Activated CD8-positive, alpha-beta T cell treated with anti-CD3 and anti-CD28 coated beads for 36 hours (primary cell): ENCODE measurements at regions not wholly inside any gene's neighbourhood (a gene's known extent, or its start where the extent isn't known, plus 50 kb on each side); places are given as distances from the start of the nearest gene placed in this dataset.

Experiments used
- ATAC-seq: fragments of 200-7000 bp; cut with Tn5 transposase; one replicate; pipeline ENCODE4 v1.10.0; 2021; ENCODE audit warnings: mild to moderate bottlenecking, moderate library complexity
- CTCF ChIA-PET: fragments of 350-600 bp; sonication (Branson Sonifier 250); formaldehyde crosslinking; loops from one replicate; lab custom pipeline; 2021; ENCODE audit warnings: antibody characterized with exemption; lab: Charles Lee
- POLR2A ChIA-PET: fragments of 350-600 bp; sonication (Branson Sonifier 250); formaldehyde crosslinking; loops from one replicate; lab custom pipeline; 2021; ENCODE audit warnings: antibody characterized with exemption; lab: Charles Lee
- DNase-seq: peaks from one replicate; pipeline ENCODE4 v3.0.0-alpha.2; 2020
- H3K27ac Mint-ChIP-seq: one replicate; pipeline ENCODE4 v1.8.0; 2021; ENCODE audit warnings: mild to moderate bottlenecking, mixed read lengths
- H3K27me3 Mint-ChIP-seq: one replicate; pipeline ENCODE4 v1.8.0; 2021; ENCODE audit warnings: mixed read lengths
- H3K36me3 Mint-ChIP-seq: one replicate; pipeline ENCODE4 v1.8.0; 2021; ENCODE audit warnings: low read depth, mixed read lengths
- H3K4me1 Mint-ChIP-seq: one replicate; pipeline ENCODE4 v1.8.0; 2021; ENCODE audit warnings: low read depth, mixed read lengths
- H3K4me3 Mint-ChIP-seq: one replicate; pipeline ENCODE4 v1.8.0; 2021; ENCODE audit warnings: mild to moderate bottlenecking, moderate library complexity, mixed read lengths
- H3K9me3 Mint-ChIP-seq: one replicate; pipeline ENCODE4 v1.8.0; 2021; ENCODE audit warnings: mixed read lengths
- intact Hi-C: fragments of 100-400 bp; cut with micrococcal nuclease; formaldehyde crosslinking; loops from one replicate; pipeline ENCODE4 v1.10.0; 2022
- TF ChIP-seq, protein P1 (sequence below): fragments of 200-600 bp; IDR thresholded peaks from one replicate; pipeline ENCODE4 v1.8.0; 2022; ENCODE audit warnings: antibody characterized with exemption, mild to moderate bottlenecking

DNA sequence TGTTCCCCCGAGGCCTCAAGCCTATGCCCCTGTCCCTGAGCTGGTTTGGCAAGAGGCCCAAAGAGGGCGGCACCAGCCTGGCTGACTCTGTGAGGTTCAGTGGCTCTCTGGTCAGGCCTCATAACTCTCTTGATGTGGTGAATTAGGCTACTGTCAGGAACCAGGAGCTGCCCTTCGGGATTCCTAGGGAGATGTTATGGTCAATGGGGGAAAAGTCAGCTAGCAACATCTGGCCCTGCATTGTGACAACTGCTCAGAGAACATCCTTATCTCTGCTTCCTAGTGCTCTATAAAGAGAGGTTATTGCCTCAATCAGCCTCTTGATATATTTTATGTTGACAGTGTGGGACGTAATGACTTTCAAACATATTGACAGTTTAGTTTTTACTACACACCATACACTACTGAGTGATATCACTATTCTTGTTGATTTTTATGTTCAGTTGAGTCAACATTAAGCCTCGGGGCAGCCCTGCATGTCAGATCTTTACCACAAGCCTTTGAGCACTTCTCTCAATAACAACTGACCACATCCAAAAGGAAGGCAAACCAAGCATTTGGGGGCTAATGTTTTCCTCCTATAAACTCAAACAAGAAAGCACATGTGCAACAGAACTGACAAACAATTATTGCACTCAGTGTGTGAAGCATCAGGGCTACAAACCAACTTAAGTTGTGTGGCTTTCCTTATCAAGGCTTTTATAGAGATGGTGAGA lies 448.3 kb upstream of the SLC14A2 start:
- CTCF ChIA-PET = no interaction called here
- ATAC-seq (no peak), DNase-seq (no peak)
- H3K9me3 Mint-ChIP-seq = no peaks in the 10 kb centered on the region
- no peak overlapping the region for H3K4me3 Mint-ChIP-seq
- no peak overlapping the region for H3K27ac Mint-ChIP-seq
- intact Hi-C loops = no loop called here
- POLR2A ChIA-PET = no interaction called here
- no peaks in the 10 kb centered on the region for H3K4me1 Mint-ChIP-seq
- H3K27me3 Mint-ChIP-seq = no peaks in the 10 kb centered on the region
- H3K36me3 Mint-ChIP-seq = no peaks in the 10 kb centered on the region
- TF ChIP-seq, protein P1, sequence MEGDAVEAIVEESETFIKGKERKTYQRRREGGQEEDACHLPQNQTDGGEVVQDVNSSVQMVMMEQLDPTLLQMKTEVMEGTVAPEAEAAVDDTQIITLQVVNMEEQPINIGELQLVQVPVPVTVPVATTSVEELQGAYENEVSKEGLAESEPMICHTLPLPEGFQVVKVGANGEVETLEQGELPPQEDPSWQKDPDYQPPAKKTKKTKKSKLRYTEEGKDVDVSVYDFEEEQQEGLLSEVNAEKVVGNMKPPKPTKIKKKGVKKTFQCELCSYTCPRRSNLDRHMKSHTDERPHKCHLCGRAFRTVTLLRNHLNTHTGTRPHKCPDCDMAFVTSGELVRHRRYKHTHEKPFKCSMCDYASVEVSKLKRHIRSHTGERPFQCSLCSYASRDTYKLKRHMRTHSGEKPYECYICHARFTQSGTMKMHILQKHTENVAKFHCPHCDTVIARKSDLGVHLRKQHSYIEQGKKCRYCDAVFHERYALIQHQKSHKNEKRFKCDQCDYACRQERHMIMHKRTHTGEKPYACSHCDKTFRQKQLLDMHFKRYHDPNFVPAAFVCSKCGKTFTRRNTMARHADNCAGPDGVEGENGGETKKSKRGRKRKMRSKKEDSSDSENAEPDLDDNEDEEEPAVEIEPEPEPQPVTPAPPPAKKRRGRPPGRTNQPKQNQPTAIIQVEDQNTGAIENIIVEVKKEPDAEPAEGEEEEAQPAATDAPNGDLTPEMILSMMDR = no peak

DNA sequence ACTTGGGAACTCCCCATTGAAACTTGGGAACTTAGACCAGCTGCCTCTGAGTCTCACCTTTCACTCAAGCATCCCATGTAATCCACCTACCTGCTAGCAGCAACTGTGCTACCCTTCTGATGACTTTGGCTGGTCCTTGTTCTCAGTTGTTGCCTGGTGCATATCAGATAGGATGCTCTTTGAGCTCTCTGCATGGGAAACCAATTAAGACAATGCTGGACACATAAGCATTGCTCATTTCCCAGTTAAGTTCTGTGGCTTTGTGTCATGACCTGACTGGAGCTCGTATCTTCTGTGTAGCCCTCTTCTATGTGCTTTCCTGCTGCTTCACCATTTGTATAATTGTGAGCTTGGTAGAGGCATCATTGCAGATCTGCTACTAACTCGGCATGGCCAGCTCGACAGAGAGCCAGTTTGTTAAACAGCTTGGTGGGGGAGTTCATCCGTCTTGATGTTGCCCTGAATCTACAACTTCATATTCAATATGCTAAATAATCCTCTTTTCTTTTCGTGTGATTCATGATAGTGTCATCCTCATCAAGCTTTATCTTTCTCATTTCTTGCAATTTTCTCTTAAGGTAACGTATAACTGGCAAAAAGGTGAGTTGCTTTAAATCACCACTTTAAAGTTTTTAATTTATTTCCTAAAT lies 447.5 kb upstream of the SLC14A2 start:
- Mint-ChIP-seq H3K27ac (no peak overlapping the region), H3K4me1 (no peaks in the 10 kb centered on the region), H3K27me3 (no peaks in the 10 kb centered on the region), H3K36me3 (no peaks in the 10 kb centered on the region), H3K9me3 (no peaks in the 10 kb centered on the region), H3K4me3 (no peak overlapping the region)
- intact Hi-C loops = no loop called here
- TF ChIP-seq, protein P1 = no peak
- DNase-seq = no peak
- POLR2A ChIA-PET = no interaction called here
- CTCF ChIA-PET = no interaction called here
- ATAC-seq = no peak

DNA sequence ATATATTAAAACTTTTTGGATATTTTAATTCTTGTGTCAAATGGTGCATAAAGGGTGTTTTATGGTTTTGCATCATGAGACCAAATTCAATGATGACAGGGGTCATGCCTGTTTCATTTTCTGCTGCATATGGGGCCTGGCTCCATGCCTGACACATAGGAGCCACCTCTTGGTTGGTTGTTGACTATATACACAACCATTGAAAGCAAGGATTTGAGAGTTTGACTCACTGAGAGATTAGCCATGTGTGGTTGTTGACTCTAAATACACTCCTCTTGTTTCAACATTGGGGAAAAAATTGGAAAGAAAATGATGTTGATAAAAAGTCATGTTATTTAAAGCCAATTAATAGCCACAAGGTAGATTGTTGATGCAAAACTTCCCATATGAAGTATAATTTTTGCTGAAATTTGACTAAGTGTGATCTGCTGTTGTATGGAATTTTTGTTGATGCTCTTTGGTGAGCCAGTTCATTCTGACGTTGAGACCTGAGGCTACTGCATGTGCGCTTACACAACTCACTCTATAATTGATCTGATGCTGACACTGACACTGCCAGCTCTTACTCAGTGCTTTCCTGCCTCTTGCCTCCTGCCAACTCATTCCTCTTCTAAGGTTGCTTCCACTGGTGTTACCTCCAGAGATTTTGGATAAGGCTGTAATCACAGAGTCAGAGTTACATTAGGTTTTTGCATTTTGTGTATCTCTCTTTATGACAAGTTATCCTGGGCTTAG lies 446.2 kb upstream of the SLC14A2 start:
- no peaks in the 10 kb centered on the region for H3K36me3 Mint-ChIP-seq
- no peak overlapping the region for H3K4me3 Mint-ChIP-seq
- ATAC-seq = no peak
- no peaks in the 10 kb centered on the region for H3K9me3 Mint-ChIP-seq
- peaks cover 2% of the 10 kb centered on the region for H3K4me1 Mint-ChIP-seq
- no peak overlapping the region for H3K27ac Mint-ChIP-seq
- ChIA-PET POLR2A (no interaction called here), CTCF (no interaction called here)
- intact Hi-C loops = no loop called here
- TF ChIP-seq, protein P1 = no peak
- no peaks in the 10 kb centered on the region for H3K27me3 Mint-ChIP-seq
- DNase-seq = no peak

DNA sequence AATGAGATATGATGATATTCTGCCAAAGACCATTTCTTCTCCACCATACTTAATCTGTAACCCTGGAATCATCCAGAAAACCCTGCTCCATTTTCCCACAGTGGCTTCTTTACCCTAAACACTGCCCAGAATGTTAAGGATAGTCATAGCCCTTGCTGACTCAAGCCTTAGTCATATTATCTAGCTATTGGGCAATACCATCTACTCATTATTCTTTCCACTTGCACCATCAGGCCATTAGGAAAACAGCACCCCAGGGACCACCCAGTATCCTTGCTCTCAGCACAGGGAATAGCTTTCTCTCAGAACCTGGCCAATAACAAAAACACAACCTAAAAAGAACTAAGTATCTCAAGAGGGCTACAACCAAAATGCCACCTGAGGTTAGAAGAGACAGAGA lies 445.7 kb upstream of the SLC14A2 start:
- Mint-ChIP-seq H3K27me3 (no peaks in the 10 kb centered on the region), H3K36me3 (no peaks in the 10 kb centered on the region), H3K27ac (no peak overlapping the region), H3K9me3 (no peaks in the 10 kb centered on the region), H3K4me3 (no peak overlapping the region), H3K4me1 (peaks cover 2% of the 10 kb centered on the region)
- CTCF ChIA-PET = no interaction called here
- DNase-seq = no peak
- intact Hi-C loops = no loop called here
- POLR2A ChIA-PET = no interaction called here
- no peak for ATAC-seq
- TF ChIP-seq, protein P1 = no peak

DNA sequence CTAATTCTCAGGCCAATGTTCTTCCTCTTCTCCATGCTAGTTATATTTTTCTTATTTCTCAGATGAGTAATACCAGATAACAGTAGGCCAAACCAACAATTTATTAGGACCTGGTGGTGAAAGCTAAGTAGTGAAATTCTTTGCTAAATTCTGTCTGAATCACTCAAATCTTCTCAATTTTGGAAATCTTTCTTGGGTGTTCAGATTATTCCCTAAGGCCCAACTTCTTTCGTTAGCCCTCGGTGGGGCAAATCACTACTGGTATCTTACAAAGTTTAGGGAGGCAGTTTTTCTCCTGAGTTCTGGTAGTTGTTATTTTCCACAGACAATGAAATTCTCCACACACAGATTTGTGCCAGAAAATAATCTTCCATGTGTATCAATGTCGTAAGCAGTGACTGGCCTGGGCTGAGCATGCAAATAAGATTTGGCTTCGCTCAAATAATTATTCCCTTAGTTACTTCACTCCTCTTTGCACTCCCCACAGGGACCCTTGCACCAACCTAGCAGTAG lies 443.5 kb upstream of the SLC14A2 start:
- TF ChIP-seq, protein P1 = no peak
- H3K36me3 Mint-ChIP-seq = no peaks in the 10 kb centered on the region
- no peak for ATAC-seq
- POLR2A ChIA-PET = no interaction called here
- H3K9me3 Mint-ChIP-seq = no peaks in the 10 kb centered on the region
- intact Hi-C loops = no loop called here
- CTCF ChIA-PET = no interaction called here
- no peak for DNase-seq
- no peak overlapping the region for H3K4me3 Mint-ChIP-seq
- peaks cover 2% of the 10 kb centered on the region for H3K4me1 Mint-ChIP-seq
- peaks cover 2% of the 10 kb centered on the region for H3K27me3 Mint-ChIP-seq
- no peak overlapping the region for H3K27ac Mint-ChIP-seq
